ENCODE measurements at regions not wholly inside any gene's neighbourhood (a gene's known extent, or its start where the extent isn't known, plus 50 kb on each side); places are given as distances from the start of the nearest gene placed in this dataset.

DNA sequence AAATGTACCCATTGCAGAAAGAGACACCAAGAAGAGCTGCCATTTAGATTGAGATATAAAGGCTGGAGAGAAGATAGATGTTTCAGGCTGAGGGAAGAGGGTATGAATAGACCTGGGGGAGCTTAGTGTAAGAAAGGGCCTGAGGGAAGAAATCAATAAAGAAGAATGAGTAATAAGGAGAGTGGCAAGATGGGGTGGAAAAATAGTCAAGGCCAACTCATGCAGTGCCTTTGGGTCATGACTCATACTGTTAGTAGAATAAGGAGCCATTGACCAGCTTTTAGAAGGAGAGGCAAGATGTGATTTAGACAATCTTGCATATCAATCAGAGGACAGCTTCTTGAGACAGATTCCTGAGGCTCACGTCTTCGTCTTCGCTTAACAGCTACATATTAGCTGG is 287.5 kb downstream of the DUSP6 start:
- Histone ChIP-seq H3K9me3 (ENCODE audit: control insufficient read depth, low read depth, low read length) (no peaks in the 10 kb centered on the region), H3K4me2 (ENCODE audit: control insufficient read depth, extremely low read depth, insufficient read depth, low read depth, low read length) (peak overlapping the region; percentile 30), H2AFZ (ENCODE audit: control insufficient read depth, low read length) (no peak overlapping the region), H3K4me1 (ENCODE audit: control insufficient read depth, extremely low read depth, insufficient read depth, low read length) (peaks cover 28% of the 10 kb centered on the region), H3K36me3 (ENCODE audit: control insufficient read depth in 2 of 2, extremely low read depth in 1 of 2, insufficient read depth in 2 of 2, low read length in 2 of 2) (no peaks in the 10 kb centered on the region), H3K4me3 (ENCODE audit: control insufficient read depth in 2 of 3, extremely low read depth in 1 of 3, insufficient read depth in 2 of 3, low read depth in 1 of 3, low read length in 3 of 3) (no peak overlapping the region), H3K27ac (ENCODE audit: control insufficient read depth, insufficient read depth, low read length) (peak overlapping the region; percentile 50), H4K20me1 (ENCODE audit: control insufficient read depth, extremely low read depth, insufficient read depth, low read length) (no peaks in the 10 kb centered on the region), H3K27me3 (ENCODE audit: control insufficient read depth, extremely low read depth, insufficient read depth, low read length) (no peaks in the 10 kb centered on the region), H3K79me2 (ENCODE audit: control insufficient read depth, insufficient read depth, low read length) (no peaks in the 10 kb centered on the region), H3K9ac (ENCODE audit: control insufficient read depth, extremely low read depth, insufficient read depth, low read length) (no peak overlapping the region), H3K9me1 (ENCODE audit: control insufficient read depth, extremely low read depth, insufficient read depth, low read length) (no peaks in the 10 kb centered on the region)
- FAIRE-seq (peak; percentile 96), DNase-seq (ENCODE audit: low read depth, low spot score) (peak; percentile 70)
- dilution Hi-C loops (cut with MboI; ENCODE audit: extremely low pct_ligation_motif_present, low sequenced_read_pairs): loop anchor here (25.0 kb wide), 2 partner anchors 273 to 398 kb away; no protein-coding TSS in a partner anchor
- TF ChIP-seq, protein P1, sequence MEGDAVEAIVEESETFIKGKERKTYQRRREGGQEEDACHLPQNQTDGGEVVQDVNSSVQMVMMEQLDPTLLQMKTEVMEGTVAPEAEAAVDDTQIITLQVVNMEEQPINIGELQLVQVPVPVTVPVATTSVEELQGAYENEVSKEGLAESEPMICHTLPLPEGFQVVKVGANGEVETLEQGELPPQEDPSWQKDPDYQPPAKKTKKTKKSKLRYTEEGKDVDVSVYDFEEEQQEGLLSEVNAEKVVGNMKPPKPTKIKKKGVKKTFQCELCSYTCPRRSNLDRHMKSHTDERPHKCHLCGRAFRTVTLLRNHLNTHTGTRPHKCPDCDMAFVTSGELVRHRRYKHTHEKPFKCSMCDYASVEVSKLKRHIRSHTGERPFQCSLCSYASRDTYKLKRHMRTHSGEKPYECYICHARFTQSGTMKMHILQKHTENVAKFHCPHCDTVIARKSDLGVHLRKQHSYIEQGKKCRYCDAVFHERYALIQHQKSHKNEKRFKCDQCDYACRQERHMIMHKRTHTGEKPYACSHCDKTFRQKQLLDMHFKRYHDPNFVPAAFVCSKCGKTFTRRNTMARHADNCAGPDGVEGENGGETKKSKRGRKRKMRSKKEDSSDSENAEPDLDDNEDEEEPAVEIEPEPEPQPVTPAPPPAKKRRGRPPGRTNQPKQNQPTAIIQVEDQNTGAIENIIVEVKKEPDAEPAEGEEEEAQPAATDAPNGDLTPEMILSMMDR (optimal IDR thresholded peaks at IDR 0.05 in 1 of 3, IDR thresholded peaks at IDR 0.05 in 1 of 3, conservative IDR thresholded peaks at IDR 0.05 in 1 of 3; ENCODE audit: extremely low read depth in 1 of 3, insufficient read depth in 2 of 3, low read length in 3 of 3): no peak
- TF ChIP-seq EZH2 (IDR thresholded peaks at IDR 0.05; ENCODE audit: low read length): no peak

DNA sequence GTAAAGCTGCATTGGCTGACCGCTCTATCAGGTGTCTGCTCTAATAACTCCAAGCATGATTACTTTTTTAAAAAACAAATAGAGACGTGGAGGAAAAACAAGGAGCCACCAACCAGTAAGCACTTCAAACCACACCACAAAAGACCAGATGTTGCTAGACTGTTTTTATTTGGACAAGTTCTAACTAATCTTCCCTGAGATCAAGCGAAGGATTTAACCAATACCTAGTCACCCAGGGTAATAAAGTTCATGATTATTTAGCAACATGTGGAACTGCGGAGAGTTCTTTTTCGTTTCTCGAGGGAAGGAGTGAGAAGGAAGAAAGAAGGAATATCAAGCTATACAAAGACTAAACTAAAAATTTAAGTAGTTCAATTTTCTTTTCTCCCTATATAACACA is 288.1 kb downstream of the DUSP6 start:
- dilution Hi-C loops (cut with MboI; ENCODE audit: extremely low pct_ligation_motif_present, low sequenced_read_pairs): loop anchor here (25.0 kb wide), 2 partner anchors 273 to 398 kb away; no protein-coding TSS in a partner anchor
- H3K4me1 ChIP-seq (ENCODE audit: control insufficient read depth, extremely low read depth, insufficient read depth, low read length): peaks cover 28% of the 10 kb centered on the region
- TF ChIP-seq EZH2 (IDR thresholded peaks at IDR 0.05; ENCODE audit: low read length): no peak
- TF ChIP-seq, protein P1 (optimal IDR thresholded peaks at IDR 0.05 in 1 of 3, IDR thresholded peaks at IDR 0.05 in 1 of 3, conservative IDR thresholded peaks at IDR 0.05 in 1 of 3; ENCODE audit: extremely low read depth in 1 of 3, insufficient read depth in 2 of 3, low read length in 3 of 3): no peak
- peak overlapping the region; percentile 30 for H3K4me2 ChIP-seq (ENCODE audit: control insufficient read depth, extremely low read depth, insufficient read depth, low read depth, low read length)
- no peaks in the 10 kb centered on the region for H3K9me1 ChIP-seq (ENCODE audit: control insufficient read depth, extremely low read depth, insufficient read depth, low read length)
- no peaks in the 10 kb centered on the region for H4K20me1 ChIP-seq (ENCODE audit: control insufficient read depth, extremely low read depth, insufficient read depth, low read length)
- peak overlapping the region; percentile 50 for H3K27ac ChIP-seq (ENCODE audit: control insufficient read depth, insufficient read depth, low read length)
- H3K9ac ChIP-seq (ENCODE audit: control insufficient read depth, extremely low read depth, insufficient read depth, low read length): no peak overlapping the region
- no peaks in the 10 kb centered on the region for H3K27me3 ChIP-seq (ENCODE audit: control insufficient read depth, extremely low read depth, insufficient read depth, low read length)
- DNase-seq (ENCODE audit: low read depth, low spot score): no peak
- no peak overlapping the region for H2AFZ ChIP-seq (ENCODE audit: control insufficient read depth, low read length)
- no peaks in the 10 kb centered on the region for H3K36me3 ChIP-seq (ENCODE audit: control insufficient read depth in 2 of 2, extremely low read depth in 1 of 2, insufficient read depth in 2 of 2, low read length in 2 of 2)
- no peaks in the 10 kb centered on the region for H3K9me3 ChIP-seq (ENCODE audit: control insufficient read depth, low read depth, low read length)
- H3K79me2 ChIP-seq (ENCODE audit: control insufficient read depth, insufficient read depth, low read length): no peaks in the 10 kb centered on the region
- no peak overlapping the region for H3K4me3 ChIP-seq (ENCODE audit: control insufficient read depth in 2 of 3, extremely low read depth in 1 of 3, insufficient read depth in 2 of 3, low read depth in 1 of 3, low read length in 3 of 3)
- peak; percentile 58 for FAIRE-seq
